ENCODE measurements at regions not wholly inside any gene's neighbourhood (a gene's known extent, or its start where the extent isn't known, plus 50 kb on each side); places are given as distances from the start of the nearest gene placed in this dataset.

GRCh38 chr3:111244760-111245159, 173.1 kb downstream of the NECTIN3 start:
- H3K27ac ChIP-seq: no peak overlapping the region
- no peaks in the 10 kb centered on the region for H3K36me3 ChIP-seq
- H3K4me3 ChIP-seq: no peak overlapping the region
- no peaks in the 10 kb centered on the region for H3K27me3 ChIP-seq
- no peak for DNase-seq (ENCODE audit: low read depth in 1 of 2, low spot score in 1 of 2)
- H3K4me1 ChIP-seq (ENCODE audit: low read depth): no peaks in the 10 kb centered on the region
- TF ChIP-seq, protein P1, sequence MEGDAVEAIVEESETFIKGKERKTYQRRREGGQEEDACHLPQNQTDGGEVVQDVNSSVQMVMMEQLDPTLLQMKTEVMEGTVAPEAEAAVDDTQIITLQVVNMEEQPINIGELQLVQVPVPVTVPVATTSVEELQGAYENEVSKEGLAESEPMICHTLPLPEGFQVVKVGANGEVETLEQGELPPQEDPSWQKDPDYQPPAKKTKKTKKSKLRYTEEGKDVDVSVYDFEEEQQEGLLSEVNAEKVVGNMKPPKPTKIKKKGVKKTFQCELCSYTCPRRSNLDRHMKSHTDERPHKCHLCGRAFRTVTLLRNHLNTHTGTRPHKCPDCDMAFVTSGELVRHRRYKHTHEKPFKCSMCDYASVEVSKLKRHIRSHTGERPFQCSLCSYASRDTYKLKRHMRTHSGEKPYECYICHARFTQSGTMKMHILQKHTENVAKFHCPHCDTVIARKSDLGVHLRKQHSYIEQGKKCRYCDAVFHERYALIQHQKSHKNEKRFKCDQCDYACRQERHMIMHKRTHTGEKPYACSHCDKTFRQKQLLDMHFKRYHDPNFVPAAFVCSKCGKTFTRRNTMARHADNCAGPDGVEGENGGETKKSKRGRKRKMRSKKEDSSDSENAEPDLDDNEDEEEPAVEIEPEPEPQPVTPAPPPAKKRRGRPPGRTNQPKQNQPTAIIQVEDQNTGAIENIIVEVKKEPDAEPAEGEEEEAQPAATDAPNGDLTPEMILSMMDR (IDR thresholded peaks at IDR 0.05; ENCODE audit: low read depth, low read length): no peak
- no peaks in the 10 kb centered on the region for H3K9me3 ChIP-seq (ENCODE audit: low read depth)

DNA sequence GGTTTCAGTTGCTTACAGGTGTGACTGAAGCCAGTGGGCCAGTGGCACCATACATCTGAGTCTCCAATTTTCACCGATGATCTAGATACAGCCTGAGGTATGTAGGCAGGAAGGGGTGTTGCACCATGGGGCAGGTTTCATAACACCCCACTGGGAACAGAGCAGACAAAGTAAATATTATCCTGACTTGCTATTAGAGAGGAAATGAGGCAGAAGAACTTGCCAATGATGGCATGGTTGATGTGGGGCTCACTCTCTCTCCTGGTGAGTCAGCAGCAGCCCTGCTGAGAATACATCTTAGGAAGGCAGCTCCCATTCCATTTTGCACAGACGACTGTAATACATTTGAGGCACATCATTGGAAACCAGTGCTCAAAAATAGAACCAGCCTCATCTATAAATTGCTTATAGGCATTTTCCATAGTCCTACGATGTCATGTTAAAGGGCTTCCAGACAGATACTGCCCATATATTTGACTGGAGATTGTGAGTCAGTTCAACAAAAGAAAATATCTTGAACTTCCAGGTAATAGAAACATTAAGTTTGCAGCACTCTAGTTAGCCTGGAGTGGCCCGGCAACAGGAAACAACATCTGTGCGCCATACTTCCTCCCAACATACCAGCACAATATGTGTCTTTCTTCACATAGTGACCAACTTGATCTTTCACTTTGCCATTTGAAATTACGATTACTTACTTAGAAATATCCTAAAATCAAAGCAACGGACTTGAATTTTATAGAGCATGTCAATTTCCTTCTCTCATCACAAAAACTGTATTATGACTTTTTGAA, 175.5 kb downstream of the NECTIN3 start:
- H3K27me3 ChIP-seq: no peaks in the 10 kb centered on the region
- TF ChIP-seq, protein P1 (IDR thresholded peaks at IDR 0.05; ENCODE audit: low read depth, low read length): no peak
- no peaks in the 10 kb centered on the region for H3K4me1 ChIP-seq (ENCODE audit: low read depth)
- no peak overlapping the region for H3K4me3 ChIP-seq
- no peaks in the 10 kb centered on the region for H3K36me3 ChIP-seq
- H3K27ac ChIP-seq: no peak overlapping the region
- peak in 1 of 2 donors; percentile 42 for DNase-seq (ENCODE audit: low read depth in 1 of 2, low spot score in 1 of 2)
- H3K9me3 ChIP-seq (ENCODE audit: low read depth): no peaks in the 10 kb centered on the region

- DNase-seq (ENCODE audit: low read depth in 1 of 2, low spot score in 1 of 2): no peak
- H3K27ac ChIP-seq: no peak overlapping the region
These were observed 176.8 kb downstream of the NECTIN3 start for GRCh38 chr3:111248406-111248805.

DNA sequence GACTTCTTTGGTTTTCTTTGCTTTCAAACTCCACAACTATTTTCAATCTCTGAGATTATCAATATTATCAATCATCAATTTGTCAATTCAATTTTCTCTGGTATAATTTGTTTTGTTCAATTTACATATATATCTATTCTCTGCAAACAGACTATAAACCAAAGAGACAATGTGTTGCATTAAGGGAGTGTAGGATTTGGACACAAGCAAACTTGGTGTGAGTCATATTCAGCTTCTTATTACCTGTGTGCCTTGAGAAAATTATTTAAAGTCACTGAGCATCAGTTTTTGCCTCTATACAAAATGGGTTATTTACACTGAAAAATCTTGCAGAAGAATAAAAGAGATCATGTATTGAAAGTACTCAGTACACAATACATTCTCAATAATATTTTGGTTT, 177.8 kb downstream of the NECTIN3 start:
- TF ChIP-seq, protein P1 (IDR thresholded peaks at IDR 0.05; ENCODE audit: low read depth, low read length): no peak
- no peak for DNase-seq (ENCODE audit: low read depth in 1 of 2, low spot score in 1 of 2)

More at GRCh38 chr3:111248406-111248805, 176.8 kb downstream of the NECTIN3 start:
- H3K9me3 ChIP-seq (ENCODE audit: low read depth): no peaks in the 10 kb centered on the region
- TF ChIP-seq, protein P1 (IDR thresholded peaks at IDR 0.05; ENCODE audit: low read depth, low read length): no peak
- no peak overlapping the region for H3K4me3 ChIP-seq
- H3K27me3 ChIP-seq: no peaks in the 10 kb centered on the region
- no peaks in the 10 kb centered on the region for H3K36me3 ChIP-seq
- peaks cover 8% of the 10 kb centered on the region for H3K4me1 ChIP-seq (ENCODE audit: low read depth)

DNA sequence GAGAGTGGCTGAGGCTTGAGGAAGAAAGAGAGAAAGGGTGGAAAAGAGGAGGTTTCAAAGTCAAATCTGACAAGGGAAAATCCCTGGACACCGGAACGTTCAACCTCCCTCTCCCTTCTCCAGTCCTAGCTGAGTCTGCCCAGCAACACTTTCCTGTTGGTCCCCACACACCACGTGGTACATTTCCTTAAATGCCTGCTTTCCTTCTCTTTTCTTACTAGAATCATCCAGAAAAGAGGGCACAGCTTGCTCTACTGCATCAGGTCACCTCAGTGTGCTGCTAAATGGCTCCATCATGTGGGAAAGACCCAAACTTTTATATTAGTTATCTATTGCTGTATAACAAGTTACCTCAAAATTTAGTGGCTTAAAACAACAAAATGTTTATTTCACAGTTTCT, 181.2 kb downstream of the NECTIN3 start:
- H3K27ac ChIP-seq: no peak overlapping the region
- no peak overlapping the region for H3K4me3 ChIP-seq
- H3K4me1 ChIP-seq (ENCODE audit: low read depth): peaks cover 8% of the 10 kb centered on the region
- DNase-seq (ENCODE audit: low read depth in 1 of 2, low spot score in 1 of 2): peak; percentile 45 to 59
- no peaks in the 10 kb centered on the region for H3K36me3 ChIP-seq
- no peaks in the 10 kb centered on the region for H3K27me3 ChIP-seq
- no peaks in the 10 kb centered on the region for H3K9me3 ChIP-seq (ENCODE audit: low read depth)
- TF ChIP-seq, protein P1 (IDR thresholded peaks at IDR 0.05; ENCODE audit: low read depth, low read length): no peak

More for the DNA sequence above, 177.8 kb downstream of the NECTIN3 start:
- Histone ChIP-seq H3K9me3 (ENCODE audit: low read depth) (no peaks in the 10 kb centered on the region), H3K27ac (no peak overlapping the region), H3K36me3 (no peaks in the 10 kb centered on the region), H3K4me1 (ENCODE audit: low read depth) (peaks cover 8% of the 10 kb centered on the region), H3K27me3 (no peaks in the 10 kb centered on the region), H3K4me3 (no peak overlapping the region)

All from cardiac muscle cell (in vitro differentiated cells and primary cell).